AG04449 (cell line): ENCODE measurements at regions not wholly inside any gene's neighbourhood (a gene's known extent, or its start where the extent isn't known, plus 50 kb on each side); places are given as distances from the start of the nearest gene placed in this dataset.
"Not testable (repeated sequence)": the region's sequence is repeated elsewhere in the genome, so short reads cannot be mapped to it uniquely, and the experiment has no call there.

Experiments used
- CTCF ChIA-PET: fragments of 350-600 bp; formaldehyde crosslinking; extraction: SDS; loops from one replicate; lab custom pipeline; 2021; ENCODE audit warnings: antibody characterized with exemption; lab: Yijun Ruan, JAX
- POLR2A ChIA-PET: fragments of 400-600, 350-600 bp; formaldehyde crosslinking; extraction: SDS; loops from one replicate; lab custom pipeline; 2020; ENCODE audit warnings: antibody characterized with exemption, inconsistent platforms; lab: Yijun Ruan, JAX
- DNase-seq: peaks from one replicate; pipeline ENCODE4 v3.0.0-alpha.2; 2010; ENCODE audit warnings: low read depth, low spot score
- H3K4me3 ChIP-seq: 2 replicates; pipeline ENCODE4 v1.5.1; 2011; ENCODE audit warnings: low read depth, mild to moderate bottlenecking, control low read depth, low read length
- TF ChIP-seq, protein P1 (sequence below): IDR thresholded peaks from one replicate; pipeline ENCODE4 v1.5.1; 2011; ENCODE audit warnings: mild to moderate bottlenecking, moderate library complexity, low read length, control low read depth, inconsistent platforms; ENCODE audit not compliant: insufficient read depth; ENCODE audit errors: missing control alignments

GRCh38 chr19:27868007-27868406 lies 1344.9 kb downstream of the UQCRFS1 start:
- TF ChIP-seq, protein P1, sequence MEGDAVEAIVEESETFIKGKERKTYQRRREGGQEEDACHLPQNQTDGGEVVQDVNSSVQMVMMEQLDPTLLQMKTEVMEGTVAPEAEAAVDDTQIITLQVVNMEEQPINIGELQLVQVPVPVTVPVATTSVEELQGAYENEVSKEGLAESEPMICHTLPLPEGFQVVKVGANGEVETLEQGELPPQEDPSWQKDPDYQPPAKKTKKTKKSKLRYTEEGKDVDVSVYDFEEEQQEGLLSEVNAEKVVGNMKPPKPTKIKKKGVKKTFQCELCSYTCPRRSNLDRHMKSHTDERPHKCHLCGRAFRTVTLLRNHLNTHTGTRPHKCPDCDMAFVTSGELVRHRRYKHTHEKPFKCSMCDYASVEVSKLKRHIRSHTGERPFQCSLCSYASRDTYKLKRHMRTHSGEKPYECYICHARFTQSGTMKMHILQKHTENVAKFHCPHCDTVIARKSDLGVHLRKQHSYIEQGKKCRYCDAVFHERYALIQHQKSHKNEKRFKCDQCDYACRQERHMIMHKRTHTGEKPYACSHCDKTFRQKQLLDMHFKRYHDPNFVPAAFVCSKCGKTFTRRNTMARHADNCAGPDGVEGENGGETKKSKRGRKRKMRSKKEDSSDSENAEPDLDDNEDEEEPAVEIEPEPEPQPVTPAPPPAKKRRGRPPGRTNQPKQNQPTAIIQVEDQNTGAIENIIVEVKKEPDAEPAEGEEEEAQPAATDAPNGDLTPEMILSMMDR = no peak
- no peak for DNase-seq
- ChIA-PET POLR2A (no interaction called here), CTCF (no interaction called here)
- H3K4me3 ChIP-seq = no peak overlapping the region

GRCh38 chr19:27865927-27866777 lies 1346.8 kb downstream of the UQCRFS1 start:
- ChIA-PET CTCF (no interaction called here), POLR2A (no interaction called here)
- TF ChIP-seq, protein P1 = no peak
- no peak overlapping the region for H3K4me3 ChIP-seq
- no peak for DNase-seq

GRCh38 chr19:27861411-27861975 lies 1351.5 kb downstream of the UQCRFS1 start:
- CTCF ChIA-PET = no interaction called here
- POLR2A ChIA-PET = no interaction called here
- no peak overlapping the region for H3K4me3 ChIP-seq
- TF ChIP-seq, protein P1 = no peak
- DNase-seq = no peak

- CTCF ChIA-PET = no interaction called here
- TF ChIP-seq, protein P1 = no peak
- POLR2A ChIA-PET = no interaction called here
Observed at GRCh38 chr19:27860309-27860934, 1352.5 kb downstream of the UQCRFS1 start.

DNA sequence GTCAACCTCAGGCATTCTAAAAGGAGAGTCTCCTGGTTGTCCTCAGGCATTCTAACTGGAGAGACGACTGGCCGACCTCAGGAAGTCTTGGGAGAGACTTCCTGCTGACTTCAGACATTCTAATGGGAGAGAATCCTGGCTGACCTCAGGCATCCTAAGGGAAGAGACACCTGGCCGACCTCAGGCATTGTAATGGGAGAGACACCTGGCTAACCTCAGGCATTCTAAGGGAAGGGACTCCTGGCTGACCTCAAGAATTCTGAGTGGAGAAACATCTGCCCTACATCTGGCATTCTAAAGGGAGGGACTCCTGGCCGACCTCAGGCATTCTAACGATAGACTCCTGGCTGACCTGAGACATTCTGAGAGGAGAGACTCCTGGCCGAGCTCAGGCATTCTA lies 1353.3 kb downstream of the UQCRFS1 start:
- no peak for DNase-seq
- TF ChIP-seq, protein P1 = no peak
- ChIA-PET POLR2A (no interaction called here), CTCF (no interaction called here)
- no peak overlapping the region for H3K4me3 ChIP-seq

More at GRCh38 chr19:27860309-27860934, 1352.5 kb downstream of the UQCRFS1 start:
- DNase-seq = no peak
- no peak overlapping the region for H3K4me3 ChIP-seq

- ChIA-PET POLR2A (no interaction called here), CTCF (no interaction called here)
- TF ChIP-seq, protein P1 = no peak
- DNase-seq = no peak
- no peak overlapping the region for H3K4me3 ChIP-seq
Observed at GRCh38 chr19:27858981-27859581, 1353.9 kb downstream of the UQCRFS1 start.

- CTCF ChIA-PET, POLR2A ChIA-PET, DNase-seq, H3K4me3 ChIP-seq: not testable (repeated sequence)
Observed at GRCh38 chr19:27852931-27853330, 1360.0 kb downstream of the UQCRFS1 start.
